H1 (cell line): ENCODE measurements at regions not wholly inside any gene's neighbourhood (a gene's known extent, or its start where the extent isn't known, plus 50 kb on each side); places are given as distances from the start of the nearest gene placed in this dataset.

Experiments used
- CTCF ChIA-PET: fragments of 300-600 bp; sonication (Branson Sonifier 250); formaldehyde crosslinking; loops from one replicate; lab custom pipeline; 2021; ENCODE audit not compliant: partially characterized antibody; lab: Charles Lee
- POLR2A ChIA-PET: fragments of 300-600 bp; sonication (Branson Sonifier 250); formaldehyde crosslinking; loops from one replicate; lab custom pipeline; 2021; ENCODE audit warnings: inconsistent platforms; ENCODE audit not compliant: partially characterized antibody; lab: Charles Lee
- DNase-seq, 2 experiments: peaks; one replicate each; pipeline versions ENCODE4 v3.0.0 to v3.0.0-alpha.2; 2010 to 2022; ENCODE audit warnings: low spot score in 2 of 2, low read depth in 1 of 2, mixed read lengths in 1 of 2
- FAIRE-seq: peaks from 2 replicates; lab custom pipeline; 2011; peaks lifted over from hg19 to GRCh38; lab: Jason Lieb, UNC
- H2AFZ ChIP-seq: 2 replicates; pipeline ENCODE4 v1.8.1; 2012; ENCODE audit warnings: low read length, inconsistent platforms
- H2AK5ac ChIP-seq: 2 replicates; pipeline ENCODE4 v1.6.1; 2013; ENCODE audit warnings: low read depth, low read length
- H2BK120ac ChIP-seq: replicated peaks from 2 replicates; pipeline ENCODE3; 2013; ENCODE audit warnings: low read depth, low read length, inconsistent platforms
- H2BK12ac ChIP-seq: 2 replicates; pipeline ENCODE4 v1.6.1; 2013; ENCODE audit warnings: low read depth, low read length
- H2BK15ac ChIP-seq: 2 replicates; pipeline ENCODE4 v1.6.1; 2013; ENCODE audit warnings: low read length
- H2BK20ac ChIP-seq: 2 replicates; pipeline ENCODE4 v1.6.1; 2013; ENCODE audit warnings: low read length
- H2BK5ac ChIP-seq: 2 replicates; pipeline ENCODE4 v1.6.1; 2013; ENCODE audit warnings: low read depth, low read length
- H3K14ac ChIP-seq: 2 replicates; pipeline ENCODE4 v1.6.1; 2013; ENCODE audit warnings: inconsistent platforms; ENCODE audit not compliant: insufficient read length
- H3K18ac ChIP-seq: 2 replicates; pipeline ENCODE4 v1.6.1; 2013; ENCODE audit warnings: low read length; ENCODE audit errors: extremely low read depth
- H3K23ac ChIP-seq: 2 replicates; pipeline ENCODE4 v1.6.1; 2013; ENCODE audit warnings: inconsistent platforms; ENCODE audit not compliant: insufficient read length
- H3K23me2 ChIP-seq: 2 replicates; pipeline ENCODE4 v1.6.1; 2013; ENCODE audit warnings: low read depth, low read length
- H3K27ac ChIP-seq: 2 replicates; pipeline ENCODE4 v1.6.1; 2011; ENCODE audit warnings: low read depth, low read length, inconsistent platforms
- H3K27me3 ChIP-seq, 4 experiments: replicated peaks in 1 of 4; 1 replicate in 1 of 4; 2 replicates in 3 of 4; pipeline versions ENCODE4 v1.6.1 to v1.8.1; 2011 to 2013; ENCODE audit warnings: low read length in 3 of 4, mild to moderate bottlenecking in 3 of 4, inconsistent platforms in 2 of 4, mixed read lengths in 2 of 4, moderate library complexity in 1 of 4; ENCODE audit not compliant: control insufficient read depth in 3 of 4, insufficient read depth in 3 of 4; ENCODE audit errors: extremely low read depth in 1 of 4
- H3K36me3 ChIP-seq, 4 experiments: 2 replicates each; pipeline versions ENCODE4 v1.6.1 to v1.8.1; 2011 to 2013; ENCODE audit warnings: mild to moderate bottlenecking in 4 of 4, low read length in 3 of 4, moderate library complexity in 2 of 4, control low read depth in 1 of 4, inconsistent platforms in 1 of 4; ENCODE audit not compliant: insufficient read depth in 4 of 4, control insufficient read depth in 2 of 4
- H3K4ac ChIP-seq: replicated peaks from 2 replicates; pipeline ENCODE3; 2013; ENCODE audit warnings: low read length, low read depth, mixed read lengths, inconsistent platforms; ENCODE audit not compliant: insufficient read length
- H3K4me1 ChIP-seq, 4 experiments: replicated peaks in 1 of 4; 1 replicate in 1 of 4; 2 replicates in 3 of 4; pipeline versions ENCODE4 v1.6.1 to v1.8.1; 2011 to 2013; ENCODE audit warnings: low read length in 3 of 4, inconsistent platforms in 2 of 4, mixed read lengths in 1 of 4; ENCODE audit not compliant: insufficient read depth in 4 of 4, control insufficient read depth in 3 of 4
- H3K4me2 ChIP-seq, 2 experiments: 2 replicates each; pipeline versions ENCODE4 v1.6.1 to v1.8.1; 2011 to 2013; ENCODE audit warnings: low read depth in 2 of 2, low read length in 2 of 2, control low read depth in 1 of 2, inconsistent platforms in 1 of 2, mild to moderate bottlenecking in 1 of 2; ENCODE audit not compliant: insufficient read depth in 1 of 2
- H3K4me3 ChIP-seq, 4 experiments: fragments of 200-600, 300-600 bp in 1 of 4; sonication (generic), shearing (Covaris generic), sonication (Bioruptor Twin) in 1 of 4; 2 replicates each; pipeline versions ENCODE4 v1.5.1 to v1.8.1; 2011 to 2016; ENCODE audit warnings: low read length in 4 of 4, low read depth in 3 of 4, control low read depth in 2 of 4, inconsistent platforms in 2 of 4, mild to moderate bottlenecking in 2 of 4, mixed read lengths in 1 of 4, moderate library complexity in 1 of 4; ENCODE audit not compliant: insufficient read depth in 2 of 4; ENCODE audit errors: extremely low read depth in 1 of 4
- H3K56ac ChIP-seq: replicated peaks from 2 replicates; pipeline ENCODE3; 2013; ENCODE audit warnings: low read depth, mild to moderate bottlenecking, mixed read lengths, low read length, inconsistent platforms; ENCODE audit not compliant: insufficient read length
- H3K79me1 ChIP-seq: 2 replicates; pipeline ENCODE4 v1.6.1; 2013; ENCODE audit warnings: low read depth, low read length, control low read depth
- H3K79me2 ChIP-seq, 2 experiments: 2 replicates each; pipeline versions ENCODE4 v1.6.1 to v1.8.1; 2012 to 2013; ENCODE audit warnings: low read length in 2 of 2, mild to moderate bottlenecking in 2 of 2, inconsistent platforms in 1 of 2; ENCODE audit not compliant: insufficient read depth in 2 of 2, control insufficient read depth in 1 of 2
- H3K9ac ChIP-seq, 4 experiments: replicated peaks in 1 of 4; 1 replicate in 1 of 4; 2 replicates in 3 of 4; pipeline versions ENCODE4 v1.6.1 to v1.8.1; 2011 to 2013; ENCODE audit warnings: low read depth in 3 of 4, low read length in 3 of 4, control low read depth in 2 of 4, mild to moderate bottlenecking in 2 of 4, moderate library complexity in 2 of 4, inconsistent platforms in 1 of 4; ENCODE audit errors: extremely low read depth in 1 of 4
- H3K9me3 ChIP-seq, 2 experiments: 2 replicates each; pipeline versions ENCODE4 v1.6.1 to v1.8.1; 2012 to 2013; ENCODE audit warnings: mild to moderate bottlenecking in 2 of 2, moderate library complexity in 2 of 2, control low read depth in 1 of 2, inconsistent platforms in 1 of 2, low read depth in 1 of 2, low read length in 1 of 2, mixed read lengths in 1 of 2; ENCODE audit not compliant: insufficient read depth in 2 of 2
- H4K20me1 ChIP-seq, 2 experiments: replicated peaks in 1 of 2; 2 replicates each; pipeline versions ENCODE3 to v1.8.1; 2011 to 2013; ENCODE audit warnings: inconsistent platforms in 2 of 2, low read length in 2 of 2, mild to moderate bottlenecking in 1 of 2; ENCODE audit not compliant: insufficient read depth in 2 of 2, control insufficient read depth in 1 of 2
- H4K5ac ChIP-seq: 2 replicates; pipeline ENCODE4 v1.6.1; 2013; ENCODE audit warnings: low read length, low read depth, mixed read lengths, inconsistent platforms; ENCODE audit not compliant: insufficient read length
- H4K8ac ChIP-seq: 2 replicates; pipeline ENCODE4 v1.8.0; 2013; ENCODE audit warnings: mild to moderate bottlenecking, moderate library complexity, low read length, inconsistent platforms; ENCODE audit not compliant: insufficient read depth; ENCODE audit errors: extremely low read depth
- H4K91ac ChIP-seq: replicated peaks from 2 replicates; pipeline ENCODE3; 2013; ENCODE audit warnings: low read length, mixed read lengths, inconsistent platforms; ENCODE audit not compliant: insufficient read length
- BCL11A ChIP-seq, 2 experiments: IDR thresholded peaks; one replicate each; pipeline ENCODE4 v1.6.1; 2011; ENCODE audit warnings: low read depth in 2 of 2, low read length in 2 of 2, mild to moderate bottlenecking in 2 of 2
- CBX5 ChIP-seq: fragments of 300-800, 300-1000 bp; sonication (generic); IDR thresholded peaks from 2 replicates; pipeline ENCODE4 v1.7.1; 2016; ENCODE audit warnings: antibody characterized with exemption, low read length, low read depth
- FOSL1 ChIP-seq: IDR thresholded peaks from 2 replicates; pipeline ENCODE4 v1.6.1; 2011; ENCODE audit warnings: mild to moderate bottlenecking, low read depth, low read length, moderate library complexity; ENCODE audit not compliant: insufficient read depth
- POLR2AphosphoS5 ChIP-seq: IDR thresholded peaks from 2 replicates; pipeline ENCODE4 v1.6.1; 2011; ENCODE audit warnings: low read depth, low read length
- RBBP5 ChIP-seq: IDR thresholded peaks from 2 replicates; pipeline ENCODE4 v1.7.1; 2012; ENCODE audit warnings: low read depth, mild to moderate bottlenecking, inconsistent platforms, low read length, moderate library complexity, borderline replicate concordance
- SIRT6 ChIP-seq: IDR thresholded peaks from one replicate; pipeline ENCODE4 v1.7.1; 2012; ENCODE audit warnings: low read length, inconsistent platforms
- SP2 ChIP-seq: IDR thresholded peaks from 2 replicates; pipeline ENCODE4 v1.6.1; 2012; ENCODE audit warnings: mild to moderate bottlenecking, low read length, inconsistent platforms
- SUZ12 ChIP-seq: fragments of 200-600 bp; sonication (generic); IDR thresholded peaks from 2 replicates; pipeline ENCODE4 v1.6.1; 2012; ENCODE audit warnings: mild to moderate bottlenecking, inconsistent platforms, low read length, moderate library complexity, mixed read lengths
- TBP ChIP-seq: IDR thresholded peaks from 2 replicates; pipeline ENCODE4 v1.6.1; 2011; ENCODE audit warnings: low read depth, low read length, improper control_type of control experiment
- ZNF274 ChIP-seq: IDR thresholded peaks from 2 replicates; pipeline ENCODE4 v1.7.0; 2012; ENCODE audit warnings: low read length, borderline replicate concordance; ENCODE audit errors: extremely low read depth
- WGBS, 2 experiments: shearing (Covaris generic) in 1 of 2; methylation state at CpG; one replicate each; pipeline versions ENCODE4 v1.1.6 to v1.1.7; 2013 to 2015; ENCODE audit warnings: low lambda C conversion rate in 2 of 2, mixed read lengths in 2 of 2, inconsistent platforms in 1 of 2, low coverage in 1 of 2, missing lambda C conversion rate in 1 of 2; ENCODE audit not compliant: insufficient replicate concordance in 2 of 2, insufficient coverage in 1 of 2, insufficient read length in 1 of 2; ENCODE audit errors: extremely low coverage in 1 of 2, missing lambda C conversion rate in 1 of 2; 5-methylcytosine and 5-hydroxymethylcytosine counted together

DNA sequence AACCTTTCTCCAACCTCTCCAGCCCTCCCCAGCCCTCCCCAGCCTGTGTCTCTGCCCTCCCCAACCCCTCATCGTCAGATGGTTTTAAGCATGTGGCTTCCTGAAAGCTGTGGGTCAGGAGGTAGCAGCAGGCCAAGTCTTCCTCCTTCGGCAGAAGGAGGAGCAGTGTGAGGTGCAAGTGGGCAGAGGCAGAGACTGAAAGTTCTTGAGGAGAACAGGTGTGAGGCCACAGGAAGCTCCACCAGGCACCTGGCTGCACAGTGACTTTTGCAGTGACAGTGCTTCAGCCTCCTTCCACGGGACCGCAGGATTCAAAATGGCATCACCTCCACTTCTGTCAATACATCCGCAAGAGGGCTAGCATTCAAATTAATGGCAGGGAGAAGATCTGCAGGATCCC is 203.9 kb upstream of the LEF1 start:
- Histone ChIP-seq H3K56ac (no peak overlapping the region), H3K27ac (no peak overlapping the region), H3K4me3 (no peak overlapping the region), H3K23ac (no peak overlapping the region), H3K79me1 (no peaks in the 10 kb centered on the region), H3K4me2 (no peak overlapping the region), H3K9me3 (no peaks in the 10 kb centered on the region), H2BK15ac (no peak overlapping the region), H2AFZ (no peak overlapping the region), H3K79me2 (no peaks in the 10 kb centered on the region), H2BK120ac (no peak overlapping the region), H3K9ac (no peak overlapping the region), H3K14ac (no peak overlapping the region), H4K20me1 (no peaks in the 10 kb centered on the region), H3K36me3 (no peaks in the 10 kb centered on the region), H2BK20ac (no peak overlapping the region), H3K27me3 (no peaks in the 10 kb centered on the region), H2BK12ac (no peak overlapping the region), H3K4me1 (peaks cover 0 to 4% (median 0%) of the 10 kb centered on the region in 4 experiments; a peak in 1 of 7 replicates), H3K4ac (no peak overlapping the region), H4K5ac (no peak overlapping the region), H4K8ac (no peak overlapping the region), H3K18ac (no peak overlapping the region), H2BK5ac (no peak overlapping the region)
- FAIRE-seq (no peak), DNase-seq (no peak)
- POLR2A ChIA-PET, result interaction anchor here (0.5 kb wide), 1 partner anchor 118 kb away, joined by 3 read pairs; no protein-coding TSS in a partner anchor
- 84% methylated on average over 5 of the region's 5 CpGs; no CpG with 5 or more reads in 1 of the 2 experiments for WGBS, 2 experiments
- TF ChIP-seq SP2, result no peak
- no peak for TF ChIP-seq SIRT6
- no peak for TF ChIP-seq BCL11A (IDR thresholded peaks at IDR 0.05; ENCODE audit: low read depth in 2 of 2, low read length in 2 of 2)
- no peak for TF ChIP-seq RBBP5
- no peak for TF ChIP-seq CBX5
- no peak for TF ChIP-seq ZNF274
- no peak for TF ChIP-seq SUZ12
- TF ChIP-seq TBP, result no peak
- TF ChIP-seq POLR2AphosphoS5, result no peak
- TF ChIP-seq FOSL1, result no peak
- TF ChIP-seq, all 59 proteins: peak for 0
- no peak overlapping the region for H4K91ac ChIP-seq
- H3K23me2 ChIP-seq, result no peaks in the 10 kb centered on the region
- H2AK5ac ChIP-seq, result no peak overlapping the region
- CTCF ChIA-PET, result no interaction called here
